H1 (cell line): ENCODE measurements at regions not wholly inside any gene's neighbourhood (a gene's known extent, or its start where the extent isn't known, plus 50 kb on each side); places are given as distances from the start of the nearest gene placed in this dataset.

ENCODE experiments used
- CTCF ChIA-PET: fragments of 300-600 bp; sonication (Branson Sonifier 250); formaldehyde crosslinking; loops from one replicate; lab custom pipeline; 2021; ENCODE audit not compliant: partially characterized antibody; lab: Charles Lee
- POLR2A ChIA-PET: fragments of 300-600 bp; sonication (Branson Sonifier 250); formaldehyde crosslinking; loops from one replicate; lab custom pipeline; 2021; ENCODE audit warnings: inconsistent platforms; ENCODE audit not compliant: partially characterized antibody; lab: Charles Lee
- DNase-seq, 2 experiments: peaks; one replicate each; pipeline versions ENCODE4 v3.0.0 to v3.0.0-alpha.2; 2010 to 2022; ENCODE audit warnings: low spot score in 2 of 2, low read depth in 1 of 2, mixed read lengths in 1 of 2
- FAIRE-seq: peaks from 2 replicates; lab custom pipeline; 2011; peaks lifted over from hg19 to GRCh38; lab: Jason Lieb, UNC
- H2AFZ ChIP-seq: 2 replicates; pipeline ENCODE4 v1.8.1; 2012; ENCODE audit warnings: low read length, inconsistent platforms
- H2AK5ac ChIP-seq: 2 replicates; pipeline ENCODE4 v1.6.1; 2013; ENCODE audit warnings: low read depth, low read length
- H2BK120ac ChIP-seq: replicated peaks from 2 replicates; pipeline ENCODE3; 2013; ENCODE audit warnings: low read depth, low read length, inconsistent platforms
- H2BK12ac ChIP-seq: 2 replicates; pipeline ENCODE4 v1.6.1; 2013; ENCODE audit warnings: low read depth, low read length
- H2BK15ac ChIP-seq: 2 replicates; pipeline ENCODE4 v1.6.1; 2013; ENCODE audit warnings: low read length
- H2BK20ac ChIP-seq: 2 replicates; pipeline ENCODE4 v1.6.1; 2013; ENCODE audit warnings: low read length
- H2BK5ac ChIP-seq: 2 replicates; pipeline ENCODE4 v1.6.1; 2013; ENCODE audit warnings: low read depth, low read length
- H3K14ac ChIP-seq: 2 replicates; pipeline ENCODE4 v1.6.1; 2013; ENCODE audit warnings: inconsistent platforms; ENCODE audit not compliant: insufficient read length
- H3K18ac ChIP-seq: 2 replicates; pipeline ENCODE4 v1.6.1; 2013; ENCODE audit warnings: low read length; ENCODE audit errors: extremely low read depth
- H3K23ac ChIP-seq: 2 replicates; pipeline ENCODE4 v1.6.1; 2013; ENCODE audit warnings: inconsistent platforms; ENCODE audit not compliant: insufficient read length
- H3K23me2 ChIP-seq: 2 replicates; pipeline ENCODE4 v1.6.1; 2013; ENCODE audit warnings: low read depth, low read length
- H3K27ac ChIP-seq: 2 replicates; pipeline ENCODE4 v1.6.1; 2011; ENCODE audit warnings: low read depth, low read length, inconsistent platforms
- H3K27me3 ChIP-seq, 4 experiments: replicated peaks in 1 of 4; 1 replicate in 1 of 4; 2 replicates in 3 of 4; pipeline versions ENCODE4 v1.6.1 to v1.8.1; 2011 to 2013; ENCODE audit warnings: low read length in 3 of 4, mild to moderate bottlenecking in 3 of 4, inconsistent platforms in 2 of 4, mixed read lengths in 2 of 4, moderate library complexity in 1 of 4; ENCODE audit not compliant: control insufficient read depth in 3 of 4, insufficient read depth in 3 of 4; ENCODE audit errors: extremely low read depth in 1 of 4
- H3K36me3 ChIP-seq, 4 experiments: 2 replicates each; pipeline versions ENCODE4 v1.6.1 to v1.8.1; 2011 to 2013; ENCODE audit warnings: mild to moderate bottlenecking in 4 of 4, low read length in 3 of 4, moderate library complexity in 2 of 4, control low read depth in 1 of 4, inconsistent platforms in 1 of 4; ENCODE audit not compliant: insufficient read depth in 4 of 4, control insufficient read depth in 2 of 4
- H3K4ac ChIP-seq: replicated peaks from 2 replicates; pipeline ENCODE3; 2013; ENCODE audit warnings: low read length, low read depth, mixed read lengths, inconsistent platforms; ENCODE audit not compliant: insufficient read length
- H3K4me1 ChIP-seq, 4 experiments: replicated peaks in 1 of 4; 1 replicate in 1 of 4; 2 replicates in 3 of 4; pipeline versions ENCODE4 v1.6.1 to v1.8.1; 2011 to 2013; ENCODE audit warnings: low read length in 3 of 4, inconsistent platforms in 2 of 4, mixed read lengths in 1 of 4; ENCODE audit not compliant: insufficient read depth in 4 of 4, control insufficient read depth in 3 of 4
- H3K4me2 ChIP-seq, 2 experiments: 2 replicates each; pipeline versions ENCODE4 v1.6.1 to v1.8.1; 2011 to 2013; ENCODE audit warnings: low read depth in 2 of 2, low read length in 2 of 2, control low read depth in 1 of 2, inconsistent platforms in 1 of 2, mild to moderate bottlenecking in 1 of 2; ENCODE audit not compliant: insufficient read depth in 1 of 2
- H3K4me3 ChIP-seq, 4 experiments: fragments of 200-600, 300-600 bp in 1 of 4; sonication (generic), shearing (Covaris generic), sonication (Bioruptor Twin) in 1 of 4; 2 replicates each; pipeline versions ENCODE4 v1.5.1 to v1.8.1; 2011 to 2016; ENCODE audit warnings: low read length in 4 of 4, low read depth in 3 of 4, control low read depth in 2 of 4, inconsistent platforms in 2 of 4, mild to moderate bottlenecking in 2 of 4, mixed read lengths in 1 of 4, moderate library complexity in 1 of 4; ENCODE audit not compliant: insufficient read depth in 2 of 4; ENCODE audit errors: extremely low read depth in 1 of 4
- H3K56ac ChIP-seq: replicated peaks from 2 replicates; pipeline ENCODE3; 2013; ENCODE audit warnings: low read depth, mild to moderate bottlenecking, mixed read lengths, low read length, inconsistent platforms; ENCODE audit not compliant: insufficient read length
- H3K79me1 ChIP-seq: 2 replicates; pipeline ENCODE4 v1.6.1; 2013; ENCODE audit warnings: low read depth, low read length, control low read depth
- H3K79me2 ChIP-seq, 2 experiments: 2 replicates each; pipeline versions ENCODE4 v1.6.1 to v1.8.1; 2012 to 2013; ENCODE audit warnings: low read length in 2 of 2, mild to moderate bottlenecking in 2 of 2, inconsistent platforms in 1 of 2; ENCODE audit not compliant: insufficient read depth in 2 of 2, control insufficient read depth in 1 of 2
- H3K9ac ChIP-seq, 4 experiments: replicated peaks in 1 of 4; 1 replicate in 1 of 4; 2 replicates in 3 of 4; pipeline versions ENCODE4 v1.6.1 to v1.8.1; 2011 to 2013; ENCODE audit warnings: low read depth in 3 of 4, low read length in 3 of 4, control low read depth in 2 of 4, mild to moderate bottlenecking in 2 of 4, moderate library complexity in 2 of 4, inconsistent platforms in 1 of 4; ENCODE audit errors: extremely low read depth in 1 of 4
- H3K9me3 ChIP-seq, 2 experiments: 2 replicates each; pipeline versions ENCODE4 v1.6.1 to v1.8.1; 2012 to 2013; ENCODE audit warnings: mild to moderate bottlenecking in 2 of 2, moderate library complexity in 2 of 2, control low read depth in 1 of 2, inconsistent platforms in 1 of 2, low read depth in 1 of 2, low read length in 1 of 2, mixed read lengths in 1 of 2; ENCODE audit not compliant: insufficient read depth in 2 of 2
- H4K20me1 ChIP-seq, 2 experiments: replicated peaks in 1 of 2; 2 replicates each; pipeline versions ENCODE3 to v1.8.1; 2011 to 2013; ENCODE audit warnings: inconsistent platforms in 2 of 2, low read length in 2 of 2, mild to moderate bottlenecking in 1 of 2; ENCODE audit not compliant: insufficient read depth in 2 of 2, control insufficient read depth in 1 of 2
- H4K5ac ChIP-seq: 2 replicates; pipeline ENCODE4 v1.6.1; 2013; ENCODE audit warnings: low read length, low read depth, mixed read lengths, inconsistent platforms; ENCODE audit not compliant: insufficient read length
- H4K8ac ChIP-seq: 2 replicates; pipeline ENCODE4 v1.8.0; 2013; ENCODE audit warnings: mild to moderate bottlenecking, moderate library complexity, low read length, inconsistent platforms; ENCODE audit not compliant: insufficient read depth; ENCODE audit errors: extremely low read depth
- H4K91ac ChIP-seq: replicated peaks from 2 replicates; pipeline ENCODE3; 2013; ENCODE audit warnings: low read length, mixed read lengths, inconsistent platforms; ENCODE audit not compliant: insufficient read length
- EZH2 ChIP-seq: fragments of 200-600 bp; sonication (generic); IDR thresholded peaks from 2 replicates; pipeline ENCODE4 v1.7.1; 2012; ENCODE audit warnings: low read depth, mild to moderate bottlenecking, moderate library complexity, low read length, inconsistent platforms; ENCODE audit not compliant: severe bottlenecking
- JUND ChIP-seq: IDR thresholded peaks from 2 replicates; pipeline ENCODE4 v1.6.1; 2011; ENCODE audit warnings: mild to moderate bottlenecking, improper control_type of control experiment, low read length
- RBBP5 ChIP-seq: IDR thresholded peaks from 2 replicates; pipeline ENCODE4 v1.7.1; 2012; ENCODE audit warnings: low read depth, mild to moderate bottlenecking, inconsistent platforms, low read length, moderate library complexity, borderline replicate concordance
- SIRT6 ChIP-seq: IDR thresholded peaks from one replicate; pipeline ENCODE4 v1.7.1; 2012; ENCODE audit warnings: low read length, inconsistent platforms
- SIX5 ChIP-seq: IDR thresholded peaks from 2 replicates; pipeline ENCODE4 v1.6.1; 2011; ENCODE audit warnings: mild to moderate bottlenecking, low read depth, low read length
- SP1 ChIP-seq: IDR thresholded peaks from 2 replicates; pipeline ENCODE4 v1.6.1; 2011; ENCODE audit warnings: low read depth, low read length
- ZNF274 ChIP-seq: IDR thresholded peaks from 2 replicates; pipeline ENCODE4 v1.7.0; 2012; ENCODE audit warnings: low read length, borderline replicate concordance; ENCODE audit errors: extremely low read depth
- WGBS, 2 experiments: shearing (Covaris generic) in 1 of 2; methylation state at CpG; one replicate each; pipeline versions ENCODE4 v1.1.6 to v1.1.7; 2013 to 2015; ENCODE audit warnings: low lambda C conversion rate in 2 of 2, mixed read lengths in 2 of 2, inconsistent platforms in 1 of 2, low coverage in 1 of 2, missing lambda C conversion rate in 1 of 2; ENCODE audit not compliant: insufficient replicate concordance in 2 of 2, insufficient coverage in 1 of 2, insufficient read length in 1 of 2; ENCODE audit errors: extremely low coverage in 1 of 2, missing lambda C conversion rate in 1 of 2; 5-methylcytosine and 5-hydroxymethylcytosine counted together

- Histone ChIP-seq H2BK5ac (0 out of 2 replicates have a peak overlapping the region, but pooled peaks have one; percentile 35), H3K36me3 (no peaks in the 10 kb centered on the region), H3K27ac (no peak overlapping the region), H3K14ac (no peak overlapping the region), H3K9ac (no peak overlapping the region), H3K79me1 (no peaks in the 10 kb centered on the region), H3K4me2 (no peak overlapping the region), H4K8ac (no peak overlapping the region), H2AK5ac (0 out of 2 replicates have a peak overlapping the region, but pooled peaks have one; percentile 3), H3K4me1 (peaks cover 0 to 23% (median 12%) of the 10 kb centered on the region in 4 experiments; a peak in 6 of 7 replicates), H3K4ac (no peak overlapping the region), H3K79me2 (no peaks in the 10 kb centered on the region), H4K20me1 (no peaks in the 10 kb centered on the region), H3K27me3 (peaks cover 0 to 2% (median 0%) of the 10 kb centered on the region in 4 experiments; a peak in 1 of 7 replicates), H2BK15ac (no peak overlapping the region), H2BK12ac (no peak overlapping the region), H3K18ac (no peak overlapping the region), H3K23me2 (no peaks in the 10 kb centered on the region), H2AFZ (no peak overlapping the region), H3K23ac (no peak overlapping the region), H4K5ac (no peak overlapping the region), H4K91ac (no peak overlapping the region), H2BK120ac (no peak overlapping the region), H3K56ac (no peak overlapping the region), H2BK20ac (no peak overlapping the region), H3K4me3 (no peak overlapping the region), H3K9me3 (no peaks in the 10 kb centered on the region)
- FAIRE-seq (no peak), DNase-seq (peak in 1 of 2 experiments; percentile 24)
- POLR2A ChIA-PET: interaction anchor here (1.6 kb wide), 1 partner anchor 30 kb away, joined by 5 read pairs; no protein-coding TSS in a partner anchor
- CTCF ChIA-PET: interaction anchor here (0.8 to 2.1 kb wide), 9 partner anchors 15 to 80 kb away, joined by 3 to 7 read pairs (median 4); no protein-coding TSS in a partner anchor
- WGBS, 2 experiments: 92% methylated on average over 10 of the region's 10 CpGs; no CpG with 5 or more reads in 1 of the 2 experiments
- TF ChIP-seq SIRT6: no peak
- no peak for TF ChIP-seq SP1
- TF ChIP-seq JUND: no peak
- no peak for TF ChIP-seq ZNF274
- TF ChIP-seq RBBP5: no peak
- TF ChIP-seq SIX5: no peak
- TF ChIP-seq EZH2: no peak
Observed at GRCh38 chr11:120028181-120028896, 109.6 kb downstream of the TRIM29 start.
